K562 (cell line): ENCODE measurements at regions not wholly inside any gene's neighbourhood (a gene's known extent, or its start where the extent isn't known, plus 50 kb on each side); places are given as distances from the start of the nearest gene placed in this dataset.

Experiments used
- ATAC-seq: fragments of 200-7000 bp; cut with Tn5 transposase; 3 replicates; pipeline ENCODE4 v1.9.1; 2020; ENCODE audit warnings: moderate library complexity
- BruUV-seq: library from RNA; stranded (reverse); fragments of 400-500 nt; replicated peaks from 2 replicates; lab custom pipeline; 2021; lab: Mats Ljungman, UMichigan
- CTCF ChIA-PET: fragments of 300-600 bp; formaldehyde crosslinking; extraction: SDS; loops from one replicate; lab custom pipeline; 2021; ENCODE audit warnings: low intra/inter-chr PET ratio; lab: Yijun Ruan, JAX
- POLR2A ChIA-PET: fragments of 300-600, 350-650 bp; sonication (Branson Sonifier 250); formaldehyde crosslinking; extraction: SDS; loops from one replicate; lab custom pipeline; 2021; ENCODE audit warnings: antibody characterized with exemption, inconsistent platforms; lab: Yijun Ruan, JAX
- DNase-seq, 4 experiments: peaks; one replicate each; pipeline versions ENCODE4 v3.0.0 to v3.0.0-alpha.2; 2011 to 2018; ENCODE audit warnings: low spot score in 3 of 4, mixed read lengths in 3 of 4; ENCODE audit errors: extremely low read depth in 1 of 4
- FAIRE-seq: peaks from 2 replicates; lab custom pipeline; 2011; peaks lifted over from hg19 to GRCh38; lab: Jason Lieb, UNC
- H2AFZ ChIP-seq: 2 replicates; pipeline ENCODE4 v1.6.0; 2011; ENCODE audit warnings: low read depth, low read length, control low read depth, inconsistent platforms
- H3K27ac ChIP-seq: fragments of 200-600 bp; 3 replicates; pipeline ENCODE4 v1.8.0; 2011; ENCODE audit warnings: low read depth, mild to moderate bottlenecking, control low read depth, inconsistent platforms, low read length, moderate library complexity, mixed read lengths; ENCODE audit errors: extremely low read depth
- H3K27me3 ChIP-seq, 2 experiments: fragments of 300-600 bp in 1 of 2; 2 replicates in 1 of 2; 3 replicates in 1 of 2; pipeline versions ENCODE4 v1.6.0 to v1.8.0; 2011; ENCODE audit warnings: inconsistent platforms in 2 of 2, low read length in 2 of 2, mild to moderate bottlenecking in 1 of 2, mixed read lengths in 1 of 2, moderate library complexity in 1 of 2; ENCODE audit not compliant: control insufficient read depth in 2 of 2, insufficient read depth in 2 of 2
- H3K36me3 ChIP-seq: fragments of 300-600 bp; 3 replicates; pipeline ENCODE4 v1.8.0; 2011; ENCODE audit warnings: mild to moderate bottlenecking, low read length, inconsistent platforms; ENCODE audit not compliant: control insufficient read depth, insufficient read depth
- H3K4me1 ChIP-seq, 2 experiments: fragments of 200-600 bp in 1 of 2; replicated peaks in 1 of 2; 2 replicates in 1 of 2; 3 replicates in 1 of 2; pipeline versions ENCODE4 v1.5.1 to v1.8.0; 2011; ENCODE audit warnings: inconsistent platforms in 2 of 2, low read length in 2 of 2, mild to moderate bottlenecking in 1 of 2, mixed read lengths in 1 of 2, moderate library complexity in 1 of 2; ENCODE audit not compliant: control insufficient read depth in 2 of 2, insufficient read depth in 2 of 2
- H3K4me2 ChIP-seq: 2 replicates; pipeline ENCODE4 v1.6.1; 2011; ENCODE audit warnings: low read length, control low read depth, inconsistent platforms, mixed read lengths; ENCODE audit not compliant: insufficient read depth
- H3K4me3 ChIP-seq: fragments of 200-600 bp; sonication (generic), shearing (Covaris generic); 2 replicates; pipeline ENCODE4 v1.5.1; 2016; ENCODE audit warnings: control low read depth, inconsistent platforms
- H3K79me2 ChIP-seq: fragments of 200-600 bp; 3 replicates; pipeline ENCODE4 v1.8.0; 2011; ENCODE audit warnings: low read length, inconsistent platforms; ENCODE audit not compliant: control insufficient read depth, insufficient read depth
- H3K9ac ChIP-seq, 2 experiments: 2 replicates each; pipeline versions ENCODE4 v1.6.0 to v1.6.1; 2011; ENCODE audit warnings: low read depth in 2 of 2, low read length in 2 of 2, control low read depth in 1 of 2, inconsistent platforms in 1 of 2, mild to moderate bottlenecking in 1 of 2, mixed read lengths in 1 of 2; ENCODE audit not compliant: insufficient read depth in 1 of 2
- H3K9me1 ChIP-seq: one replicate; pipeline ENCODE4 v1.6.0; 2011; ENCODE audit warnings: inconsistent platforms, mild to moderate bottlenecking, low read length, moderate library complexity; ENCODE audit not compliant: control insufficient read depth, insufficient read depth
- H3K9me3 ChIP-seq: replicated peaks from 2 replicates; pipeline ENCODE4 v1.5.1; 2011; ENCODE audit warnings: low read depth, low read length, inconsistent platforms; ENCODE audit not compliant: control insufficient read depth, insufficient read depth
- H4K20me1 ChIP-seq: replicated peaks from 2 replicates; pipeline ENCODE4 v1.6.1; 2011; ENCODE audit warnings: low read length, inconsistent platforms, mixed read lengths; ENCODE audit not compliant: control insufficient read depth, insufficient read depth
- DLX4 ChIP-seq: fragments of 250-450 bp; sonication (Bioruptor Pico); IDR thresholded peaks from 2 replicates; pipeline ENCODE4 v1.6.1; 2021; ENCODE audit warnings: mild to moderate bottlenecking
- ELF2 ChIP-seq: fragments of 250-450 bp; sonication (Bioruptor Pico); IDR thresholded peaks from 2 replicates; pipeline ENCODE4 v1.5.0; 2021; ENCODE audit warnings: mild to moderate bottlenecking
- EP400 ChIP-seq: fragments of 450-650 bp; IDR thresholded peaks from 2 replicates; pipeline ENCODE4 v1.6.1; 2017; ENCODE audit warnings: antibody characterized with exemption, mild to moderate bottlenecking, moderate library complexity
- ZNF445 ChIP-seq: fragments of 250-450 bp; sonication (Bioruptor Pico); IDR thresholded peaks from 2 replicates; pipeline ENCODE4 v1.4.0; 2020; ENCODE audit warnings: low read depth, mild to moderate bottlenecking, moderate library complexity
- ZNF511 ChIP-seq: sonication (generic); formaldehyde crosslinking; IDR thresholded peaks from 2 replicates; pipeline ENCODE4 v1.8.0; 2022; ENCODE audit warnings: mild to moderate bottlenecking, missing genetic modification reagents
- ZNF75A ChIP-seq: fragments of 450-650 bp; formaldehyde crosslinking; IDR thresholded peaks from 2 replicates; pipeline ENCODE4 v1.4.0; 2020; ENCODE audit warnings: mild to moderate bottlenecking
- WGBS: fragments of 100-300 bp; shearing (Covaris generic); methylation state at CpG from one replicate; pipeline ENCODE4 v1.1.6; 2016; ENCODE audit warnings: low coverage, mixed read lengths; ENCODE audit not compliant: insufficient coverage; ENCODE audit errors: missing lambda C conversion rate; 5-methylcytosine and 5-hydroxymethylcytosine counted together
- in situ Hi-C: fragments of 300-500 bp; cut with MboI; formaldehyde crosslinking; loops from 4 replicates; pipeline ENCODE4 v1.15.0; 2018; ENCODE audit warnings: inconsistent platforms, mixed read lengths
- intact Hi-C: fragments of 100-400 bp; cut with micrococcal nuclease; formaldehyde crosslinking; loops from 2 replicates; pipeline ENCODE4 v1.14.2; 2022

DNA sequence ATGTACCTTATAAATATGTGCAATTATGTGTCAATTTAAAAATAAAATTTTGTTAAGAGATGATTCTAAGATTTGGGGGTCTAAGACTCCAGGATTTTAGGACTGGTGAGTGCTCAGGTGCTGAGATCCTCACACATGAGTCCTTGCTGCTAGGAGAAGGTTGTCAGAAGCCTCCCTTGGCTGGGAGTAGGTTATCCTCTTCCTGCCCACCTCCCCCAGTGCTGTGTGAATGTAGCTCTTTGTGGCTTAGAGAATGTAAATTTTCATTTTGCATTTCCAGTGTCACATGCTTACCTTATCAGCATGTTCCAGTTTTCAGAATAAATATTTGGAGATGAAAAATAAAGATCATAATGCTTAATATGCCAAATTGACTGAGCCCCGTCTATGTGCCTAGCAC is 114.2 kb upstream of the MDM1 start:
- Histone ChIP-seq H3K27ac (no peak overlapping the region; the same call in 2 of the 3 replicates), H3K9me3 (no peaks in the 10 kb centered on the region), H4K20me1 (no peaks in the 10 kb centered on the region)
- CTCF ChIA-PET, result no interaction called here
- 5% methylated on average over 1 of the region's 1 CpG for WGBS
- BruUV-seq, result no TSS peak
- no peak for FAIRE-seq
- no peak for TF ChIP-seq ELF2
- TF ChIP-seq DLX4 (CRISPR knock-in tag), result no peak
- no peak for TF ChIP-seq EP400
- TF ChIP-seq ZNF445 (CRISPR knock-in tag), result no peak
- TF ChIP-seq ZNF75A (CRISPR knock-in tag), result no peak
- TF ChIP-seq ZNF511, result no peak
- TF ChIP-seq, all 486 proteins: peak for 0
- Histone ChIP-seq H3K4me2 (no peak overlapping the region), H3K4me1 (peaks cover 0 to 28% of the 10 kb centered on the region in 2 experiments; a peak in 3 of 5 replicates), H3K4me3 (no peak overlapping the region), H3K9ac (no peak overlapping the region), H3K36me3 (no peaks in the 10 kb centered on the region), H3K9me1 (no peaks in the 10 kb centered on the region), H3K79me2 (no peaks in the 10 kb centered on the region), H2AFZ (peak overlapping the region; percentile 72), H3K27me3 (no peaks in the 10 kb centered on the region)
- peak in 1 of 4 experiments; percentile 29 for DNase-seq
- in situ Hi-C loops, result no loop called here
- intact Hi-C loops, result no loop called here
- peak; percentile 47 for ATAC-seq
- POLR2A ChIA-PET, result no interaction called here
